Forelimb muscle (tissue), 1 donor: ENCODE measurements at regions not wholly inside any gene's neighbourhood (a gene's known extent, or its start where the extent isn't known, plus 50 kb on each side); places are given as distances from the start of the nearest gene placed in this dataset.

ENCODE experiments used
- DNase-seq: peaks from one replicate; pipeline ENCODE4 v3.0.0-alpha.2; 2013; ENCODE audit warnings: low read depth

DNA sequence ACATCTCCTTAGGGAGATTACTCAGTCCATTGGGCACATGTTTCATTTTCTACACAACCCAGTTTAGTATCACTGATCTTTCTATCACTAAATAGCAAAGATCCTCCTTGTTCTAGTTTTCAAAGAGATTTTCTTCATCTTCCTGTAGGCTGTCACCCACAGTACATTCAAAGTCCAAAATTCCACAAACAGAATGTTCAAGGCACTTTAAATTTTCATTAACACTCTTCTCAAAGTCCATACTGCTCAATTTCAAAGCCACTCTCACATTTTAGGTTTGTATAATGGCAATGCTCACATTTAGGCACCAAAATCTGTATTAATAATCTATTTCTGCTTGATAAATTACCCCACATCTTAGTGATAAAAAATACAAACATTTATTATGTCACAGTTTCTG lies 152.8 kb downstream of the FSIP2 start:
- no peak for DNase-seq

DNA sequence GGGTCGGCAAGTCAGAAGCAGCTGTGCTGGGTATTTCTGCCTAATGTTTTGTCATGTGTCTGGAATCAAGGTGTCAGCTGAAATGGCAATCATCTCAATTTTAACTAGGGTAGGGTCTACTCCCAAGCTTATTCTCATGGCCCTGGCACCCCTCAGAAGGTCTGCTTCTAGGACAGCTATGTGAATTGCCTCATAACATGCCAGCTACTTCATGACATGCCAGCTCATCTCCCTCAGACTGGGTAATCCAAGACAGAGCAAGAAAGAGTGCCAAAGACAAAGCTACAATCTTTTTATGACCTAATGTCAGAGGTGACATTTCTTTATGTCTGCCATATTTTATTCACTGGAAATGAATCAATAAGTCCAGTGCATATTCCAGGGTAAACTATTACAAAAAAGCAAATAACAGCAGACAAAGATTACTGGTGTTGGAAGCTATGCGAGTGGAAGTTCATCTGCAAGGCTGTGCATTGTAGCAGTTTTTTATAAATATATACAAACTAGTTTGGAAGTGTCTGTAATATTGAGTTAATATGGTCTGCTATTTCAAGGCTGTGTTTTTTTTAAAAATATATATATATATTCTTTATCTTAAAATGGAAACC lies 153.3 kb downstream of the FSIP2 start:
- no peak for DNase-seq

- DNase-seq = no peak
These were observed 153.9 kb downstream of the FSIP2 start for GRCh38 chr2:185892484-185892883.

DNA sequence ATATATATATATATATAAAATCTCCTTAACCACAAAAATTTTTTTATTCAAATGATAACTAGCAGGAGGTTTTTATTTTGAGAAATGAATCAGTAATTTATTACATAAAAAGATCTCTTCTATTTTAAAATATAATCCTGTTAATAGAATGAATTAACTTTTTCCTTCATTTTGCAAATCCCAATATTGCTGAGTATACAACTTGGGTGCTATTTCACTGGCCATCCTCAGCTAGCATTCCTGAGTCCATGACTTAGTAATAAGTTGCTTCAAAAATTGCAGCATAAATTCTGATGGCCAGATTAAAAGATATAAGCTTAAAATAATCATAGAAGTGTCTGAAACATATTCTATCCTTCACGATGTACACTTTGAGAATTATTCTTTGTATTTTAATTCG lies 155.6 kb downstream of the FSIP2 start:
- no peak for DNase-seq

- DNase-seq = no peak
These were observed 157.5 kb downstream of the FSIP2 start for GRCh38 chr2:185895828-185896693.

GRCh38 chr2:185899366-185899765 lies 160.8 kb downstream of the FSIP2 start:
- DNase-seq = no peak

GRCh38 chr2:185919155-185919554 lies 180.6 kb downstream of the FSIP2 start:
- no peak for DNase-seq

DNA sequence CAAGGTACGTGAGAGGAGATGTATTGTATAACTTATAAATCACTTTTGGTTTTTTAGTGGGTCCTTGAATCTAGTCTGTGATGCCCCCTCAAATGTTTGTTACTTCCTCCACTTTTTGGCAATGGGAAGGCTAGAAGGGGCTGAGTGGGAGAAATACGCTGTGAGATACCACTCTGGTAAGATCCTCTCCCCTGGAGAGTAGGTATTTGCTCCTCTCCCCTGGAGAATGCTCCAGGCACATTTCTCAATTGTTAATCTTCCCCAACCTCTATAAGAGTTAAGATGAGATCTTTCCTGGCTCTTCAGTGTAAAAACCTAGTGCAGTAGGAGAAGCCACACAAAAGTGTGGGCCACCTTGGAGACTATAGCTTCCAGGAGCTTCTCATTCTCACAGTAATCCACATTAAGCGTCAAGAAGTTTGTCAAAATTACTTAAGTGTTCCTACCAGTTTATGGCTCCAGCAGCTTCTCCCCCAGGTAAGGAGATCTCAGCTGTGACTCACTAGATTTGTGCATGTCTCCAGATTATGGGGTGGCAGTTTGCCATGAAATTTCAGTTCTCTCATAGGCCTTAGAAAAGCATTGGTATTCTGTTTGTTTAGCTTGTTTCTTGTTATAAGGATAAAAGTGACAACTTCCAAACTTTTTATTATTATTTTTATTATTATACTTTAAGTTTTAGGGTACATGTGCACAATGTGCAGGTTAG lies 182.6 kb downstream of the FSIP2 start:
- DNase-seq = no peak

DNA sequence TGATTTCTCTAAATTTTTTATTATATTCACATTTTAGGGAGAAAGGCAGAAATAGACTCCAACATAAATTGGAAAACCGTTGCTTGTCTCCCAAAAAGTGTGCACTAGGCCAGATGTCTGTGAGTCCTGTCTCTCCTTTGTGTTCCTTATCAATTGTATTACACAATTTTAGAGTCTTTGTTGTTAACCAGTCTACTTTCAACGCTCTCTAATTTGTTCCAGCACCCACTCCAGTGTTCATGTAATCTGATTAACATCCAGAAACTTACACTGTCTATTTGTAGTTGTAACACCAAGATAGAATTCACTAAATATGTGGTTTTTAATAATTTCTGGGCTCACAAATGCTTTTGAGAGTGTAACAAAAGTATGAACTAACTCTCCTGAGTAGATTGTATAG lies 195.6 kb downstream of the FSIP2 start:
- no peak for DNase-seq

DNA sequence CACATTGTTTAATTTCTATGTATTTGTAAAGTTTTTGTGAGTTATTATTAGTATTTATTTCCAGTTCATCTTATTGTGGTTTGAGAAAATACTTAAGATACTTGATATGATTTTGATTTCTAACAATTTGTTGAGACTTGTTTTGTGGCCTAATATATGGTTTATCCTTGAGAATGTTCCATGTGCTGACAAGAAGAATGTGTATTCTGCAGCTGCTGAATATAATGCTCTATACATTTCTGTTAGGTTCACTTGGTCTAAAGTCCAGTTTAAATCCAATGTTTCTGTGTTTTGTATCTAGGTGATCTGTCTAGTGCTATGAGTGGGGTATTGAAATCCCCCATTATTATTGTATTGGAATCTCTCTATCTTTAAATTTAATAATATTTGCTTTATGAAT lies 201.3 kb downstream of the FSIP2 start:
- DNase-seq = no peak

DNA sequence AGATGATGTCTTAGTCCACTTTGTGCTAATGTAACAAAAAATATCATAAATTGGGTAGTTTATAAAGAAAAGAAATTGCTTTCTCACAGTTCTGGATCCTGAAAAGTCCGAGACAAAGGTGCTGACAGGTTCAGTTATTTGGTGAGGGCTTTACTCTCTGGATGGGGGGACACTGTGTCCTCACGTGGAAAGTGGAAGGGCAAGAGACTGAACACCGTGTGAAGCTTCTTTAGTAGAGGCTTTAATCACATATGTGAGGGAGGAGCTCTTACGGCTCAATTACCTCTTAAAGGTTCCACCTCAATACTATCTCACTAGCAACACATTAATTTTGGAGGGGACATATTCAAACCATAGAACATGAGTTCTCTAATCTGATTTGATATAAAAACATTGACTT lies 204.3 kb downstream of the FSIP2 start:
- no peak for DNase-seq

- DNase-seq = no peak
These were observed 209.1 kb downstream of the FSIP2 start for GRCh38 chr2:185947722-185948121.

- no peak for DNase-seq
These were observed 213.5 kb downstream of the FSIP2 start for GRCh38 chr2:185952100-185952499.

DNA sequence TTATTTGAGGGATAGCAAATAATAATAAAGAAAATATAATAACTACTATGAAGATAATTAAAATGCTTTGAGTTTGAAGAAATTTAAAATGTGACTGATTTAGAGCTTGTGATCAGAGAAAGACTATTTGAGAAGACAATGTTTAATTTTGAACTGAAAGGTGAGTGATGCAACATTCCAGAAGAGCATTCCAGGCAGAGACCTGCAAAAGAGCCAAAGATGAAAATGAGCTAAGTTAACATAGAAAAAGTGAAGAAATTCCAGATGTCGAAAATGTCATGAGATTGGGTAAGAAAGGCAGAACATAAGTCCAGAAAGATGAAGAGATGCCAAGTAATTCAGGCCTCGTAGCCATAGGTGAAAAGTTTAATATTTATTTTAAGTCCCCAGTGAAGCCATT lies 215.8 kb downstream of the FSIP2 start:
- no peak for DNase-seq

- no peak for DNase-seq
These were observed 216.4 kb downstream of the FSIP2 start for GRCh38 chr2:185955050-185955449.

- DNase-seq = no peak
These were observed 228.7 kb downstream of the FSIP2 start for GRCh38 chr2:185967335-185967734.

DNA sequence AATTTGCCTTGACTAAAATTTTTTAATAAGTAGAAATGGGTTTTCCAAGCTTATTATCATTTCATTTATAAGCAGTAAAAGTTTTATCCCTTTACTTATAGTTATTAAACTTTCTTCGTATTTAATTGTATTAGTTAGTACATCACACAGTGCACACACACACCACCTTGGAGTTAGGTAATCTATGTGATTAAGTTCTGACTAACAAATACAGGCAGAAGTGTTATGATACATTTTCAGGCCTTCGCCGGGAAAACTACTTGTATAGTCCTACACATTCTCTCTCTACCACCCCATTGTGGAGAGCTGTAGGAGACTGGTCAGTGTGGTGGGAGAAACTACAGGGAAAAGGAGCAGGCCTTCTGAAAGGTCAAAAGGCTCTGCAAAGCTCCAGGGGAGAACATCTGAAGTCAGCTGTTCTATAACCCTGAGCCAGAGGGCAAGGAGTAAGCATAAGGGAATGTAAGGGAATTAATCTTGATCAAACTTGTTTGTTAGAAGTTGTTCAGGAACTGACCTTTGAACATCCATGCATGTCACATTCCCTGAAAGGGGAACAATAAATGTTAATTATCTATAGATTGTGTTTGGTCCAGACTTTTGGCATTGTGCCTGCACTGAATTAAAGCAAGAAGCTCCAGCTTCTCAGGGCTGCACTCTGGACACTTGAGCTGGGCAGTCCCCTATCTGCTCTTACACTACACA lies 231.7 kb downstream of the FSIP2 start:
- DNase-seq = no peak

DNA sequence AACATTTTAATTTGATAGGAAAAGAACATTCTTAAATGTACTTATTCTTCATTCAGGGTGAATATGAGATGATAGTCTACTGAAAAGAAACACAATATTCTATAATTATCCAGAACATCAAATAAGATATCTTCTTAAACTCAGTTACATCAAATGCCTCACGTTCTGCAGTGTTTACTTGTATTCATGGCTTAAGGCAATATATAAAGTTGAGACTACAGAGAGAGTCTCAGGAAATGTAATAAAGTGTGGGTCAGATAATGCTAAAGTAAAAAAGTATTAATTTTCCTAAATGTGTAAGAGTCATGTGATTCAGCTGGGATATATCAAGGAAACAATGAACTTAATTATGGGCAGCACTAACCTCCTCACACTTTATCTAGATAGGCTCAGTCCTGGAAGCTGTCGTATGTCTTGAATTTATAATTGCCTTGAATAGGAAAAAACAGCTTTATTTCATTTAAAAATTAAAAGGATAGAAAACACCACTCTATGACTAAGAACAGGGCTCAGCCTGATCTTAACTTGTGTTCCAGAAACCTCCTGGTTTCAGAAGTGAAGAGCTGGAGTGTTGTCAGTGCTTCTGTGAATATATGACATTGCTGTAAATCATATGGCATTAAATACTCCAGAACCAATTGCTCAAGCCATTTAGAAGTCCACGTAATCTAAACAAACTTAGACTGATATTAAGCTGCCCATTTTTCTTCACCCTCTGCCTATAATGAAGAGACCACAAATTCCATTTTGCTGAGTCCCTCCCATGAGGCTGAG lies 240.2 kb downstream of the FSIP2 start:
- no peak for DNase-seq

- DNase-seq = no peak
These were observed 241.0 kb downstream of the FSIP2 start for GRCh38 chr2:185979546-185980071.

- DNase-seq = no peak
These were observed 242.3 kb downstream of the FSIP2 start for GRCh38 chr2:185980944-185981343.

DNA sequence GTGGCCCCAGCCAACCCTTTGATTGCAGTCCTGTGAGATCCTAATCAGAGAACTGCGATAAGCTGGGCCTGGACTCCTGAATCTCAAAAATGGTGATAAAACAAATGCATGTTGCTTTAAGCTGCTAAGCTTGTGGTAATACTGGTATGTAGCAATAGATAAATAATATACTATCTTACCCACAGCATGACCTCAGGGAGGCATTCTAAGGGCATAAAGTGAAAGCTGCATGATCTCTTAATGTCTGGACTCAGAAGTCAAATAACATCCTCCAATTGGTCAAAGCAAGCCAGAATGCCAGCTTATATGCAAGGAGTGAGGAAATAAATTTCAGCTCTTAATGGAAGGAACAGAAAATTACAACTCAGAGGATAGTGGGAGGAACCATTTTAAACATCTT lies 246.1 kb downstream of the FSIP2 start:
- no peak for DNase-seq
